Thymus (tissue), 11 donors: ENCODE measurements at regions not wholly inside any gene's neighbourhood (a gene's known extent, or its start where the extent isn't known, plus 50 kb on each side); places are given as distances from the start of the nearest gene placed in this dataset.

Experiments used
- DNase-seq, 9 donors: peaks; one replicate each; pipeline ENCODE4 v3.0.0-alpha.2; 2013; ENCODE audit warnings: low spot score in 9 of 9, low read depth in 6 of 9, missing footprints in 1 of 9
- H3K27ac ChIP-seq, 2 donors: one replicate each; pipeline ENCODE4 v1.5.1; 2013; ENCODE audit warnings: control low read depth in 1 of 2, low read depth in 1 of 2, low read length in 1 of 2, mild to moderate bottlenecking in 1 of 2, moderate library complexity in 1 of 2
- H3K27me3 ChIP-seq, 2 donors: one replicate each; pipeline ENCODE4 v1.5.1; 2013; ENCODE audit warnings: low read length in 1 of 2; ENCODE audit not compliant: control insufficient read depth in 2 of 2, insufficient read depth in 1 of 2
- H3K36me3 ChIP-seq, 2 donors: one replicate each; pipeline ENCODE4 v1.5.1; 2013; ENCODE audit warnings: low read length in 1 of 2, mild to moderate bottlenecking in 1 of 2, moderate library complexity in 1 of 2; ENCODE audit not compliant: control insufficient read depth in 2 of 2, insufficient read depth in 2 of 2
- H3K4me1 ChIP-seq, 2 donors: one replicate each; pipeline ENCODE4 v1.5.1; 2013; ENCODE audit warnings: low read length in 2 of 2; ENCODE audit not compliant: control insufficient read depth in 2 of 2, insufficient read depth in 2 of 2
- H3K4me3 ChIP-seq, 2 donors: one replicate each; pipeline ENCODE4 v1.5.1; 2013; ENCODE audit warnings: low read length in 2 of 2, control low read depth in 1 of 2, mild to moderate bottlenecking in 1 of 2
- H3K9me3 ChIP-seq, 2 donors: one replicate each; pipeline ENCODE4 v1.5.1; 2013; ENCODE audit warnings: low read length in 1 of 2, mild to moderate bottlenecking in 1 of 2; ENCODE audit not compliant: control insufficient read depth in 2 of 2, insufficient read depth in 1 of 2
- WGBS: extraction: QIAGEN DNeasy Blood & Tissue Kit; methylation state at CpG from one replicate; pipeline ENCODE4 v1.1.7; 2013; 5-methylcytosine and 5-hydroxymethylcytosine counted together
- donor health status: healthy.

- 81% methylated on average over 3 of the region's 3 CpGs for WGBS
- H3K9me3 ChIP-seq: peaks cover 0 to 3% of the 10 kb centered on the region in 2 donors
- H3K27ac ChIP-seq: no peak overlapping the region
- H3K4me3 ChIP-seq: no peak overlapping the region
- no peaks in the 10 kb centered on the region for H3K36me3 ChIP-seq
- DNase-seq: no peak
- no peaks in the 10 kb centered on the region for H3K27me3 ChIP-seq
- no peaks in the 10 kb centered on the region for H3K4me1 ChIP-seq
Measured at GRCh38 chr7:3245721-3246120, 55.3 kb upstream of the SDK1 start.

- peaks cover 0 to 3% of the 10 kb centered on the region in 2 donors for H3K9me3 ChIP-seq
- H3K4me3 ChIP-seq: no peak overlapping the region
- 87% methylated on average over 3 of the region's 3 CpGs for WGBS
- H3K27ac ChIP-seq: no peak overlapping the region
- H3K27me3 ChIP-seq: no peaks in the 10 kb centered on the region
- H3K36me3 ChIP-seq: no peaks in the 10 kb centered on the region
- no peaks in the 10 kb centered on the region for H3K4me1 ChIP-seq
- DNase-seq: no peak
Measured at GRCh38 chr7:3246127-3246526, 54.9 kb upstream of the SDK1 start.

GRCh38 chr7:3246651-3247050 is 54.4 kb upstream of the SDK1 start:
- Histone ChIP-seq H3K4me3 (no peak overlapping the region), H3K27me3 (no peaks in the 10 kb centered on the region), H3K9me3 (peaks cover 0 to 3% of the 10 kb centered on the region in 2 donors), H3K27ac (no peak overlapping the region), H3K36me3 (no peaks in the 10 kb centered on the region), H3K4me1 (no peaks in the 10 kb centered on the region)
- no peak for DNase-seq
- WGBS: 83% methylated on average over 4 of the region's 4 CpGs

GRCh38 chr7:3250725-3251124 is 50.3 kb upstream of the SDK1 start:
- Histone ChIP-seq H3K9me3 (peaks cover 0 to 3% of the 10 kb centered on the region in 2 donors), H3K4me1 (no peaks in the 10 kb centered on the region), H3K27ac (no peak overlapping the region), H3K27me3 (no peaks in the 10 kb centered on the region), H3K36me3 (no peaks in the 10 kb centered on the region), H3K4me3 (no peak overlapping the region)
- WGBS: 79% methylated on average over 5 of the region's 5 CpGs
- DNase-seq: no peak
